ENCODE measurements at regions not wholly inside any gene's neighbourhood (a gene's known extent, or its start where the extent isn't known, plus 50 kb on each side); places are given as distances from the start of the nearest gene placed in this dataset.
"Not testable (repeated sequence)": the region's sequence is repeated elsewhere in the genome, so short reads cannot be mapped to it uniquely, and the experiment has no call there.

DNA sequence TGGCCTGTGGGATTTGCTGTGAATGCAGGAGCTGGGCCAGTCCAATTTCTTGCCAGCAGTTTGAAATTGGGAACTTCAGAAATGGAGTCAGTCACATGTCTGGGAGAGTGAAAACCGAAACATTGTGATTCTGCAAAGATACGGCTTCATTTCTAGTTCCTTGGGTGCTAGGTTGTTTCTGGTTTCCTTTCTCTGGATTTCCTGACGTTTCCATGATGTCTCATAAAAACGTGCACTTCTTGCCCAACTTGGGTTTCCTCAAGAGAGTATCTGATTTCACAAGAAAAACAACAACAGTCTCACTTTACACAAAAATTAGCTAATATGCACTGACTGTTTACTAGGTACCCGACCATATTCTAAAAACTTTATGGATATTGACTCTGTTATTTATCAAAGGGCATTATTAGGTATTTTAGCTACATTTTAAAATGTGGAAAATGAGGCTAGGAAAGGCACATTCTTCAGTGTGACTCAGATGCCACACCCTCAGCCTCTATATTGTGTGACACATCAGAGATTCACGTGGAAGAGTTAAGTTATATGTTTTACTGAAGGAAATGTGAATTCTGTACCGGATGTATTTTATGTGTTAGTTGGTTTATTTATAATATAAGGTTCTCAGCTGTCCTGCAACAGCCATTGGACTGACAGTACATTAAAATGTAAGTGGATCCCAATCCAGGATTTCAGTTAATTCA lies 225.0 kb upstream of the PUDP start:
- DNase-seq: peak; percentile 17 to 23

DNA sequence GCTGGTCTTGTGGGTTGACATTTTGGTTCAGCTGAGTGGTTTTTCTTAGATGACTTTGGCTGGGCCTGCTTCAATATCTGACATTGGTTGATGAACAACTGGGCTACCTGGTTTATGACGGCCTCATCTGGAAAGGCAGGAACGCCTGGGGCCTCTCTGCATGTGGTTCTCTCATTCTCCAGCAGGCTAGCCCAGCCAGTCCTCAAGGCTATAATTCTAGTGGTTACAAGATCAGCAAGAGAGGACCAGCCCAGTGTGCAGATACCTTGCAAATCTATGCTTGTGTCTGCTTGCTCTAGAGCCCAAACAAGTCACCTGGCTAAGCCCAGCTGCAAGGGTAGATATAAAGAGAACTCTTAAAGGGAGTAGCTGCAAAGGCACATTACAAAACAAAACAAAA lies 214.2 kb upstream of the PUDP start:
- no peak for DNase-seq

DNA sequence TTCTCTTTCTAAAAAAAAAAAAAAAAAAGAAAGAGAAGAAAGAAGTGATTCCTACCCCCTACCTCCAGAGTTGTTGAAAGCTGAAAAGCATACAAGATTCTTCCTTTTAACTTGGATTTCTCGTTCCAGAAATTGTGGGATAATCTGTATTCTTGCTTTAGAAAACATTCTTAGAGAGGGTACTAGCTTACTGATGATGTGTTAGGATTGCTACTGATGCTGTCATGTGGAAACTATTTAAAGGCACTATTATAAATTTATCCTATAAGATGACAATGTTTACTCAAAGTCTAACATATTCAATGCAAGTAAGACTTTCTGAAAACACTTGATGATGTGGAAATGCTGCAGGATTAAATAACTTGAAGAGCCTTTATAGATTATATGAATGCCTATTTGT lies 204.0 kb upstream of the PUDP start:
- no peak for DNase-seq

DNA sequence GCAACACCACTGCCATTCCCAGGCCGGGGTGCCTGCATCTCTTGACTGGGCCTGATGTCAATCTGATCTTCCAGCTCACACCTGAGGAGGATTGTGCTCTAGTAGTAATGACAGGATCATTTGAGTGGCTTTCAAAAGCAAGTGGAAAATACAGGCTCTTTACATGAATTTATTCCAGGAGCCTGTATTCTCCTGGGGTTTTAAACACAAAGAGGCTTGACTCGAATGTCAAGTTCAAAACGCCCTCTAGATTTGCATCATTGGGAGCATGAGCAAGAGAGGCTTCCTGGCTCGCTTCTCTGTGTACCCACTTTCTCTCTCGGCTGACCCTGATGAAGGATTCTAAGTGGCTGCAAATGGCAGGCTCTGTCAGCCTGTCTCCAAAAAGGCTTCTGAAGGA lies 199.5 kb upstream of the PUDP start:
- DNase-seq: no peak

DNA sequence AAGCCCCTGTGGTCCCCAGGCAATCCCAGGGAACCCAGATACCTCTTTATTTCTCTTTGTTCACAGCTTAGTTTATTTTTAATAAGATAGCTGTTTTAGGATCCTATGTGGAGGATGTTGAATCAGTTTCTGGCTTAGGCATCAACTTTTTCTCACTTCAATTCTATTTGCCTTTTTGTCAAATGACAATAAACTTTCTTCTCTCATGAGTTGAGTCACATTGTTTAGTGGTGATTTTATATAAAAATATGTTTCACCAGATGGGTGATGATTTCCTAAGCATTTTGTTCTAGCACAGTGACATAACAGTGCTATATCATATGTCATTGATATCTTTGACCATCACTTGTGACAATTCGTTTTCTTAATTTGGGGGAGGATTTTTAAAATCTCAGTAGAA lies 198.1 kb upstream of the PUDP start:
- no peak for DNase-seq

DNA sequence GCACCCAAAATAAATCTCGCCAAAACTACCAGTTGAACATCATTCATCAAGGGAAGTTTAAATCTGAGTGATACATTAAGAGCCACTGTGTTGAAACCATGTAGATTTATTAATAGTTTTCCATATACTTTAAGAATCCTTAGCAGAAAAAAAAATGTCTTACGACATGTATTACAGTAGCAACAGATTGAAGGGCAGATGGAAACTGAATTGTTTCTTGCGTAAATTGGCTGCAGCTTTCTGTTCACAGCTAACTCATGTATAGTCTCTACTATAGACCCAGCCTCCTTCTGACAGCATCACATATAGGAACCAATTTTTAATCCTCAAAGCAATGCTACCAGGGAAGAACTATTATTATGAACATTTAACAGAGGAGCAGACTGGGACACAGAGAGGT lies 195.2 kb upstream of the PUDP start:
- no peak for DNase-seq

DNA sequence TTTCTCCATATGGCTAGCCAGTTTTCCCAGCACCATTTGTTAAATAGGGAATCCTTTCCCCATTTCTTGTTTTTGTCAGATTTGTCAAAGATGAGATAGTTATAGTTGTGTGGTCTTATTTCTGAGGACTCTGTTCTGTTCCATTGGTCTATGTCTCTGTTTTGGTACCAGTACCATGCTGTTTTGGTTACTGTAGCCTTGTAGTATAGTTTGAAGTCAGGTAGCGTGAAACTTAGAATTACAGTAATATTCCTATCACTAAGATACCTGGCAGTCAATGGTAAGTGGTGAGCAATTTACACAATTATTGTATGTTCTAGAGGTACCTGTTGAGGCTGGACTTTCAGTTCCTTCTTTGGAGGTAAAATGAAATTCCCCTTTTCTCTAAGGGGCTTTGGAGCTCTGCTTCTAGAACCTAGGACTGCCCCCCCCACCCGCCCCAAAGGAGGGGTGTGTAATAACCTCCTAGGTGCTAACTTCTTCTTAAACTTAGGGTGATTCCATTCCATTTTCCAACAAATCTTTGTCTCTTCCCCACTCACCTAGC lies 187.9 kb upstream of the PUDP start:
- DNase-seq: not testable (repeated sequence)

DNA sequence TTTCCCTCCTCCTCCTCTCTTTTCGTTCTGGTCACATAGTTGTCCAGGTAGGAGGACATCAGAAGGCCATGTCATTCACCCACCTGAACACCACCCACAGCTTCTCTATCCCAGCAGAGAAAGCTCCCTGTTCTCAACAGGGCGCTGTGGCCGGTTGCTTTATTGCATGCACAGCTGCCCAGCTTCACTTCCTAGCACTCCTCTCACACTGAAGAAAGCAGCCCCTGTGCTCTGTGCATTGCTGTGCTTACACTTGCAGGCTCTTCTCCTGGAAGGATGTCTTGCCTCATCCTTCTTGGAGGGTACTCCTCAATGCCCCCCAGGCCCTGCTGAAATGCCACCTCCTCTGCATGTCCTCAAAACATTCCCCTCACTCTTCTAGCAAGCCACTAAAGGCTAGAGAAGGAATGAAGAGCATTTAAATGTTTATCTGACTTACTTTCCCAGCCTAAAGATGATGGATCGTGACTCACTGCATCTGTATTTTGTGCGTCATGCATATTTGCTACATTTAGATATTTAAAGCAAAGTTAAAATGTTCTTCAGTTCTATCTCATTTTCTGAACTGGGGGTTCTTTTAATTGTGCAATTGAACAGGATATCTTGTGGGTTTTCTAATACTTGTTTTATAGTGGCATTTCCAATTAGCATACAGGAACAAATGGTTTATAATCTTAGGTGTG lies 186.4 kb upstream of the PUDP start:
- no peak for DNase-seq

DNA sequence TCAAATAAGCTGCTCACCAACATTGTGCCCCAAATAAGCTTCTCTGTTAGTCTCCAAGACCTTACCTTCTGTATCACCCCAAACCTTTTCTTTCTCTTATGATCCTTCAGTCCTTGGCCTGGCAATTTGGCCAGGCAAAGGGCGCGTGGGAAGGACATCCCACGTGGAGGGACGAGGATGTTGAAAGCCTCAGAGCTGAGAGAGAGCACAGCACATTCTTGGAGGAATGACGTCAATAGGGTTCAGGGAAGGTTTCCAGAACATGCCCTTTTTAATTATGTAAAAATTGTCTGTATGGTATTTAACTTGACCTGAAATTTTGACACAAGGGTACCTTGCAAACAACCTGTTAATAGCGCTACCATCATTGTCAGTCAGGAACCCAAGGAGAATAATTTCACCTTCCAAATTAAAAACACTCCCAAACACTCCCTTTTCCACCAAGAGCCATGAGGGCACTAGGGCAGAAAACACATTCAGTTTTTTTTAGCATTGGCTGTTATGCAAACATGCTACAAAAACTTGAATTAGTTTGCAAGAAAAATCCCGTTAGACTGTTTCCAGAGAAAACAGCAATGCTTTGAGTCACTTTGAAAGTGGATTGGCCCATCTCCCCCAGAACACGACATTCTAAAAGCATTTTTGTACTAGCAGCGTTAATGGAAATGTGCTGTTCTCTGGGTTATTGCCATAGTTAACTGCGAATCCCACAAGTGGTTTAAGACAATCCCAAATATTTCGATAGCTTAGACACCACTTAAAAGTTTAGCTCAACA lies 183.2 kb upstream of the PUDP start:
- no peak for DNase-seq

DNA sequence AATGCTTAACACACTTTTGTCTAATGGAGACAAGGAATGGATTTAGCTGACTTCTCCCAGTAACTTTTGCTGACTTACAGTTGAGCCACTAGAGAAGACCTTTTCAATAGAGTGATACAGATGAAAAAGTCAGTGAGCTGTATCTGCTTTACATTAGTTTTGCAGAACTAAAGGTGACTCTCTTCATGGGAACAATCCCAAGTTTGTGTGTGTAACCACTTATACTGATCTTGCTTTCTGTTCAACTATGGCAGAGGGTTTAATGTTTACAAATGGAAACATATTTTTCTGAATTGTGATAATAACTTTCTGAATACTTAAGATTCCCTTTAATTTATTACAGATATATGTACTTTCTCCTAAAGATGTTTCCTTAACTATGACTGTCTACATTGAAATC lies 182.6 kb upstream of the PUDP start:
- no peak for DNase-seq

DNA sequence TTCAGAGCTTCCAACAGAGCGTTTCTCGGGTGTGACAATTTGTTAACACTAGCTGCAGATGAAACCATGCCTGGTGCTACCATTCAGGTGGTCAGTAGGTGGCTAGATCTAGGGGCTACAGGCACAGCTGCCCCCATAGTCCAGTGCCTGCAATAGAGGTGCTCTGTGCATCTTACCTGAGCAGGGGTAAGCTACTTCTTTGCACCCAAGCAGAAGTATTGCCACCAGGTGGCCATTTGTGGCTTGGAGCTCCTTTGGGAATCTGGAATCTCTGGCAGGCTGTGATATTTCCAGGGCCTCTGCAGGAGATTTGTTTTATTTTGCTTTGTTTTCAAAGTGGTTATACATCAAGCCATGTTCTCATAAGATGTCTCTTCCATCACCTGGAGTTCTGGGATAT lies 170.7 kb upstream of the PUDP start:
- DNase-seq: no peak

DNA sequence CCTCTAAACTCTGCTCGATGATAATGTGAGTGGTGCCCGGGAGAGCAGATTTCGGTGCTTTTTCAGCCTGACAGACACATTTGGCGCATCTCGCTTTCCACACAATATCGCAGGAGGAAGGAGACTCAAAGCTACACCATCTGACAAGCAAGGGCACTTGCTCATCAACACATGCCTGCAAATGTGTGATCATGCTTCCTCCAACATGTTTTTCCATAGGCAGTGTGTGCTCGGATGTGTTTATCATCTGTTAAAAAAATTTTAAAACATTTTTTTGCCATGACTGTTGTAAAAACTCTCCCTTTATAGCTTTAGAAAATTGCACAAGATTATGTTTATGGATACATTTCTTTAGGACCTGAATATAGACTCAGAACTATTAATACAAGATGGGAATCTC lies 170.3 kb upstream of the PUDP start:
- DNase-seq: no peak

DNA sequence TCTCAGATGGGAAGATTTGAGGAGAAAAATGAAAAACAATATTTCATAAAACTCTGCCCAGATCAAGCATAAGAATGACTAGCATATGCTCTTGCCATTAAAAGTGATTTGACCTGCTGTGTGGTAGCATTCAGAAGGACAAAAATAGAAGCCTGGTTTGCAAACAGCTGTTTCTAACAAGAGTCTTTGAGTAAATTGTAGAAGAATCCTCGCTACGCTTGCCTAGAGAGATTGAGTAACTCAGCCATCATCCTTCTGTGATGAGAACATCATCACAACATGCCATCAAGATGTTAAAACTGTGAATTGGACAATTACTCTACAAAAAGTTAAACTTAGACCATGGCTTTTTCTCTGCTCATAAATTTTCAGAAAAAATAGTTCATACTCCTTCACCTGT lies 168.9 kb upstream of the PUDP start:
- DNase-seq: no peak

DNA sequence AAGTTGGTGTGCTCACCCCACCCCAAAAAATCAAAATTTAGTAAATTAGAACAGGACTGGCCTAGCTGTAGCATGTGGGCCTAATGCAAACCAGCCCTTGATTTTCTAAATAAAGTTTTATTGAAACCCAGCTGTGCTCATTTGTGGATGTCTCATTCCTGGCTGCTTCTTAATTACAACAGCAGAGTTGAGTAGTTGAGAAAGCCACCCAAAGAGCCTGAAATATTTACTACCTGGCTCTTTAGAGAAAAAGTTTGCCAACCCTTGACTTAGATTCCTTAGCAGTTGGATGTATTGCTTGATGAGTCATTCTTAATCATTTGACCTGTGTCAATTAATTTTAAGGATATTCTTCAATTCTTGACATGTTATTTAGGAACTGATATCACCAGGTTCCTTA lies 168.3 kb upstream of the PUDP start:
- DNase-seq: no peak

DNA sequence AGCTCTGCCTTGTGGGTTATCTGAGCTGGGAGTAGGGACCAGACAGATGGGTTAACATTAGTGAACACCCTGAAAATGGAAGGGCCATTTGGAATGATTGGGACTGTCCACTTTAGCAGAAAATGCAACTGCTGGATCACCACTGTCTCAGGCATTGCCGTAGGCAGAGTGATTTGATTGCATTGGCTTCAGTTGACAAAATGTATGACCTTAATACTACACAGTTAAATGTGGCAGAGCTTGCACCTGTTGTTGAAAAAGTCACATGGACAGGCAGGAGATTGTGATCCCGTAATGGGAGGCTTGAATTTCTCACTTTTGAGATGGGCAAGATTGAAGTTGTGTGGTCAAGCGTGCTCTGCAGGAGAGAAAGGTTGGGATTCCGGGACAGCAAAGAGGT lies 166.5 kb upstream of the PUDP start:
- DNase-seq: no peak

DNA sequence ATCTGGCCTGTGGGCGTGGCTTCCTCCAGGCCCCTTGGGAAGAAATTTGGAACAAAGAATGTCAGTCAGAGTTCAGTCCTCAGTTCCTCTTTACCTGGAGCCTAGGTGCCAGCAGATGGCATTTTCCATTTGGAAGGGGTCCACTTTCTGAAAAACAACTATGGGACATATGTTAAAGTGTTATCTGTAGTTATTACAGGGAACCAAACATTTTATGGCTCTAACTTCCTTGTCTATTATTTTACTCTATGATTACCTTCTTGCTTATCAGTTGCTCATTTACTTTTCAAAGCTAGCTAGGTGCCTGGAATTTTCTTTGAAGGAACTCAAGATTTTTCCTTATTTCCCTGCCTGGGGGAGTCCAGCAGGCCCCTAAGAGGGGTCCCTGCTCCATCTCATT lies 159.8 kb upstream of the PUDP start:
- no peak for DNase-seq

DNA sequence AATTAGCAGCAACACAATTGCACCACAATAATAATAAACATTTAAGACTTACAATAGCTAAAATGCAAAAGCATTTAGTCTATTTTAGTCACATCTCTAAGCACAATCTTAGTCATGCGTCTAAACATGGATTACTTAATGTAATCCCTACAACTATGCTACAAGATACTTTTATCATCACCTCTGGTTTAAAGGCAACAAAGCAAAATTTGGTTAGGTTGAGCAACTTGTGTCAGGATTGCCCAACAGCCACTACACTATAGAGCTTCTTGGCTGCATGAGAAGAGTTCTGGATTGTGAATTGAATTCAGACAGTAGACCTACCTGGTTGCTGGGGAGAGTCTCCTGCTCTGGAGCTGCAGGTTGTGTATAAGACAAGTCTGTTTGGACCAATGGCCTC lies 146.5 kb upstream of the PUDP start:
- peak in 1 of 2 donors; percentile 5 for DNase-seq

DNA sequence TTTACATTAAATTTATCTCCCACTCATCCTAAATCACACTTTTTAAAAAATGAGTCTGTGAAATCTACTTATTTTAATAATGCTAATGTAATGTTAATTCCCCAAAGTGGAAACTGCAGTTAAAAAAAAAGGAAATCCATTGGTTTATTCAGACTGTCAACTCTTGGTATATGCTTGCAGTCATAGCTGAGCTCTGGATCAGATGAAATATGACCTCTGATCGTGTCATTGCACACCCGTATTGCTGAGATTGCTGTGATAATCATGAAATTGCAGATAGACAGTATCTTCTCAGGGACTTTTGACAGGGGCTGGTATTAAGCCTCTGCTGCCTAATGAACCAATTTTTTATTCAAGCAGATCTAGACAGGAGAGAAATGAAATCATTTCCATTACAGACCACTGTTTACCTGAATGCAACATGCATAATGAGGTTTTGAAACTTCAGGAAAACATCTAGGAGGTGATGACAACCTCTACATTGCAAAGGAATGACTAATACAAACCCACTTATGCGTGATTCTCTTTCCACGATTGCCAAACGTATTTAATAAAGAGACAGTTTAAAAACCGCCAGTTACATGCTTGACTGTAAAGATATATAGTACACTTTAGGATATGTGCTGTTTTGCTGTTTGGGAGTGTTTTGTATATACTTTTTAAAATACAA lies 138.3 kb upstream of the PUDP start:
- DNase-seq: no peak

DNA sequence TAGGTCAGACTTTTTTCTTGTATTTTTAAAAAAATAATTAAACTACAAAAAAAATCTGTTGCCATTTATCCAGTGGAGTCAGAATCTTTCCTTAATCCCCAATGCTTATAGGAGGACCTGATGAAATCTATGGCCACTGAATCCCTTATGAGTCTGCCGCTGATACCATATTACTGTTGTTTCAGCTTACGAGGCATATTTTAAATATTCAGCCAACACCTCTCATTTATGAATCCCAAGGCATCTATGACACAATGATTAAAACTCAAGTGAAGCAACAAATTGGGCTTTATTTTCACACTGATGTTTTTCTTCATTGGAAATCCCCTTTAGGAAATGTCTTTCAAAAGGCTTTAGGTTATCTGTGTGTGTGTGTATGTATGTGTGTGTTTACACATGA lies 137.8 kb upstream of the PUDP start:
- DNase-seq: no peak

DNA sequence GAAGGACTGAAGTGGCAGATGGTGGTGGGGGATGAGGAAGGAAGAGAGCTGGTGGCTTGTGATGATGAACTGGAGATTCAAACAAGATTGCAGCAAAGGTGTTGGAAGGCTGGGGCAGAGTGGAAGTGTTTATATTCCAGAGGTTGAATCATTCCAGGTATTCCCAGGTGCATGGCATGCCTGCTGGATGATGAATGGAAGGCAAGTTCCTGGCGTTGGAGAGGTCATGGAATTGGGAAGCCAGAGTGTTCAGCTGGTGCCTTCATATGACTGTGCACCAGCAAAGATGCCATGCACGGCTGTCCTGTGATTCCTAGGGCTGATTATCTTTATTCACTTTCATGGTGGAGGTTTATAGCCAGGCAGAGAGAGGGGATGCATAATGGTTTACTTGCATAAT lies 135.8 kb upstream of the PUDP start:
- no peak for DNase-seq

DNA sequence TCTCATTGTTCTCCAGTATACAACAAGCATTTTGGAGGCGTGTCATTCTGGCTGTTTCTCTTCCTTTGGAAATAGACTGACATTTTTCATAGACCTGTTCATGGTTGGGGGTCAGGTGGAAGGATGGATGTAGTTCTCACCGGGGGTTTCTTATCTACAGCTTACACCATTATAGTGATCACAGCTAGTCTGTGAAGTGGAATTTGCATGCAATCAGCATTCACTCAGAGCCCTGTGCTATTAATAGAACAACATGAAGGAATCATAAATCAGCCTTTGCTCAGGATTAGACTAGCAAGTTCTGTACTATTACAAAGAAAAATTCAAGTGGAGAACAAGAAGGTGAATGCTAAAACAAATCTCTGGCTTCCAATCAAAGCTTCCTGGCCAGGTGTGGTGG lies 132.6 kb upstream of the PUDP start:
- no peak for DNase-seq

DNA sequence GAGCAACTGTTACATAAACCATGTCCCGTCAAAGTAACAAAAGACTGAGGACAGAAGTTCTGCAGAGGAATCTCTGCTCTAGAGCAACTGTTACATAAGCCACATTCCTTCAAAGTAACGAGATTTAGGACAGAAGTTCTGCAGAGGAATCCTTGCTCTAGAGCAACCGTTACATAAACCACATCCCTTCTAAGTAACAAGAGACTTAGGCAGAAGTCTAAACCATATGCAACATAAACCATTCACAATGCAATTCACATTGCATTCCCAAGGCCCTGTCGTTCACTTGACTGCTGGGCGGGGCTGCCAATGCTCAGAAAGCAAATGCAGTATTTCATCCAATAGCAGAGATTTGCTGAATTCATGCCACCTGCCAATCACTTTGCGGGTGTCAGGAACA lies 124.4 kb upstream of the PUDP start:
- DNase-seq: peak; percentile 33 to 52

DNA sequence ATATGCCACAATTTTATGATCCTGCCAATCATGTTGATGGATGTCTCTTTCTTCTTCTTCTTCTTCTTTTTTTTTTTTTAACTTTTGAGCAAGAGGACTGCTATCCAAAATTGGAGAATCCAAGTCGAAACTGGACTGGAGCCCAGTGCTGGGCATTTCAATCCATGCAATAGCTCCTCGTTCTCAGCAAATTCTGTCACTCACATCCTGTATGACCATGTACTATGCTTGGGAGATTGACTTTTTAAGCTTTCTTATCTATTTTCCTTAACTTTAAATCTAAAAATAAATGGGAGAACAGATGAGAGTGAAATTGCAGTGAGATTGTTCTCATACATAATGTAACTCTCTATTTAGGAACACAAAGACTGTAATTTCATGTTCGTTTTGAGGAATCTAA lies 123.0 kb upstream of the PUDP start:
- no peak for DNase-seq

Measured in inflammatory macrophage (primary cell).